ENCODE measurements at regions not wholly inside any gene's neighbourhood (a gene's known extent, or its start where the extent isn't known, plus 50 kb on each side); places are given as distances from the start of the nearest gene placed in this dataset.

DNA sequence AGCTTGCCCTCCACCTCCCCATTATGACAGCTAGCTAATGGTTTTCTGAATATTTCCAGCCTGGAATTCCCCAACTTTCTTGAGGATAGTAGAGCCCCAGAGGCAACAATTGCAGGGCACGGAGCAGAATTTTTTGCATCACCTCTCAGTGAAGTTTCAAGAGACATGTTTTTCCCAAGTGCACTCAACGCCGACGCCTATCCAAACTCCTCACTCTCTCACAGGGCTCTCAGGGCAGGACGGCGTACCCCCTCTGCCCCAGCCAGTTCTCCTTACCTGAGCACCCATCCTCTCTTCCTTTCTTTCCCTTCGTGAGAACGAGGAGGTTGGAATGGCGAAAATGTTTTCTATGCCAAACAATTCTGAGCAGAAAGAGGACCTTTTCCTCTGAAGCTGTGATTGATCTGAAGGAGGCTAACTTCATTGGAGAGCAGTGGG, 83.1 kb upstream of the FOXQ1 start:
- in situ Hi-C loops (cut with MboI; ENCODE audit: low pct_unique_long_range_greater_than_20kb, low sequenced_read_pairs, unreplicated experiment), result no loop called here
- TF ChIP-seq CTCF (IDR thresholded peaks at IDR 0.05; ENCODE audit: extremely low read depth, insufficient read depth, missing control alignments), result no peak
- DNase-seq (ENCODE audit: low spot score), result no peak

- no peak for TF ChIP-seq CTCF (IDR thresholded peaks at IDR 0.05; ENCODE audit: extremely low read depth, insufficient read depth, missing control alignments)
- no peak for DNase-seq (ENCODE audit: low spot score)
- in situ Hi-C loops (cut with MboI; ENCODE audit: low pct_unique_long_range_greater_than_20kb, low sequenced_read_pairs, unreplicated experiment), result no loop called here
These were observed 83.8 kb upstream of the FOXQ1 start for GRCh38 chr6:1227935-1228753.

DNA sequence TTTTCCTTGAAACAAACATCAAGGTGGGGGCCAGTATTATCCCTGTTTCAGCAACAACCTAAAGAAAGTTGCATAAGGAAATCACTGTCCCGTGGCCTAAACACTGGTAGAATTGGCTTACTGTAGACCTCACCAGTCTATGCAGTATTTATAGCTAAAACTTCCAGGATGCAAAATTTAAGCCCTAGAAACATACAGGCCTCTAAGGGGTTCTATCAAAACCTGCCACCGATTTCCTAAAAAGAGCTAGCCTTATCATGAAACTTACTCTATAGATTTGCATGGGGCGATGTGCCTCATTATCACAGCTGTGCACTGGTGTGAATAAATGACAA, 84.3 kb upstream of the FOXQ1 start:
- TF ChIP-seq CTCF (IDR thresholded peaks at IDR 0.05; ENCODE audit: extremely low read depth, insufficient read depth, missing control alignments), result no peak
- in situ Hi-C loops (cut with MboI; ENCODE audit: low pct_unique_long_range_greater_than_20kb, low sequenced_read_pairs, unreplicated experiment), result no loop called here
- no peak for DNase-seq (ENCODE audit: low spot score)

DNA sequence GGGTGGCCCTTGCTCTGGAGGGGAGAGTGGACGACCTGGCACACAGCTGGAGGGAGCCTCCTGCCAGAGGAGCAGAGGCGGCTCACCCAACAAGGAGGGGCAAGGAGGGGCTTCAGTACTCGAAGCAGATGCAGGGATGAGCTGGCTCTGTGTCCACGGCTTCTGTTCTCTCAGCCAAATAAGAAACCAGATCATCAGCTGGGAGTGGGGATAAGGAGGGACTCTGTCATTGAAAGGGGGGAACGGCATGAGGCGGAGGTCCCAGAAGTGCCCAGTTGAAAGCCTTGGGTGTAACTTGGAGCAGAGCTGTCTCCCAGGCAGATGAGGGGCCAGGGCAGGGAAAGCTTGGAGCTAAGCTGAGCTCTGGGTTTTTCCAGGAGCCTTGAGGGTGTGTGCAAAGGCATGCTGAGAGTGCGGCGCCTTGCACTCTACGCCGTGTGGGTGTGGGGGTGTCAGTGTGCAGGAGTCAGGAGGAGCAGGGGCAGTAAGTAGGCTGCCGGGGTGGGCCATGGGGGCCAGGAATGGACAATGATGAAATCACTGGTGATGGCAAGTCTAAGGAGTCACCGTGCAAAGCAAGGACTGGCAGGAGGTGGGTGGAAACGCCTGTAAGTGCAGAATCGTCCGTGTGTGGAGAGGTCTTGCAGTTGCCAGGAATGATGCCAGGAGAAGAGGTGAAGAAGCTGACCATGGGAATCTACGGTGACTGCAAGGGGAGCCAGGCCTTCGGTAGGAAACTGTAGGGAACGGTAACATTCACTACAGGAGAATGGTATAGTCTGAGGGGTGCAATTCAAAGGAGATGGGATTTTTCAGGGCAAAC, 85.4 kb upstream of the FOXQ1 start:
- DNase-seq (ENCODE audit: low spot score), result no peak
- no peak for TF ChIP-seq CTCF (IDR thresholded peaks at IDR 0.05; ENCODE audit: extremely low read depth, insufficient read depth, missing control alignments)
- in situ Hi-C loops (cut with MboI; ENCODE audit: low pct_unique_long_range_greater_than_20kb, low sequenced_read_pairs, unreplicated experiment), result no loop called here

DNA sequence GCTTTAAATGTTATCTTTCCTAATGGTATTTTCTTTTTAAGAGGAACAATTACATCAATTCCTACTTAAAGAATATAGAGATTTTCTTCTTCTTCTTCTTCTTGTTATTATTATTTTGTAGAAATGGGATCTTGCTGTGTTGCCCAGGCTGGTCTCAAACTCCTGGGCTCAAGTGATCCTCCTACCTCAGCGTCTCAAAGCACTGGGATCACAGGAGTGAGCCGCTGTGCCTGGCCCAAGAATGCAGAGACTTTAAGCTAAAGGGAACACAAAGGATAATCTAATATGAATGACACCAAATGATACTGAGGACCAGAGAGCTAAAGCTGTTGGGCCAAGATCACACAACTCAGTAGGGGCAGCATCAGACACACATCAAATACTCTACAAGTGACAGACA, 87.4 kb upstream of the FOXQ1 start:
- in situ Hi-C loops (cut with MboI; ENCODE audit: low pct_unique_long_range_greater_than_20kb, low sequenced_read_pairs, unreplicated experiment), result no loop called here
- TF ChIP-seq CTCF (IDR thresholded peaks at IDR 0.05; ENCODE audit: extremely low read depth, insufficient read depth, missing control alignments), result no peak
- DNase-seq (ENCODE audit: low spot score), result no peak

- in situ Hi-C loops (cut with MboI; ENCODE audit: low pct_unique_long_range_greater_than_20kb, low sequenced_read_pairs, unreplicated experiment), result no loop called here
- DNase-seq (ENCODE audit: low spot score), result no peak
- TF ChIP-seq CTCF (IDR thresholded peaks at IDR 0.05; ENCODE audit: extremely low read depth, insufficient read depth, missing control alignments), result no peak
These were observed 88.9 kb upstream of the FOXQ1 start for GRCh38 chr6:1222728-1223595.
